GM19099 (cell line): ENCODE measurements at regions not wholly inside any gene's neighbourhood (a gene's known extent, or its start where the extent isn't known, plus 50 kb on each side); places are given as distances from the start of the nearest gene placed in this dataset.

Source experiments
- POLR2A ChIP-seq: IDR thresholded peaks from 3 replicates; pipeline ENCODE4 v1.6.1; 2011; ENCODE audit warnings: low read depth; ENCODE audit not compliant: insufficient read length; ENCODE audit errors: extremely low read depth

DNA sequence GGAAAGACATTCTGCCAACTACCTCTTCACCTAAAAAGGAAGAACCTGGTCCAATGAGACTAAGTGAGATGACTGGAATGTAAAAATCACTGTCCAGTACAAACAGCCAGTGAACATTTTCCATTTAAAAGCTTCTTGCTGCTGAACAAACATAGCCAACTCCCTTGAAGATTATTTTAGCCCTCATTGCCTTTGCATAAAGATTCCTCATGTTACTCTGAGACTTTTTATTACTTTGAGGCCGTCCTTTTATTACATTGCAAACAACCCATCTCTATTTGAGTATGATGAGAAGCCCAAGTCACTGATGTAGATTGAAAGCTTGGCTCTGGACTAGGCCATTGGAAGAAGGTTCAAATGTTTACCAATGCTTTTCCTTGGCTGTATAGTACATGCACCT lies 649.8 kb downstream of the CETN3 start:
- TF ChIP-seq POLR2A = no peak

DNA sequence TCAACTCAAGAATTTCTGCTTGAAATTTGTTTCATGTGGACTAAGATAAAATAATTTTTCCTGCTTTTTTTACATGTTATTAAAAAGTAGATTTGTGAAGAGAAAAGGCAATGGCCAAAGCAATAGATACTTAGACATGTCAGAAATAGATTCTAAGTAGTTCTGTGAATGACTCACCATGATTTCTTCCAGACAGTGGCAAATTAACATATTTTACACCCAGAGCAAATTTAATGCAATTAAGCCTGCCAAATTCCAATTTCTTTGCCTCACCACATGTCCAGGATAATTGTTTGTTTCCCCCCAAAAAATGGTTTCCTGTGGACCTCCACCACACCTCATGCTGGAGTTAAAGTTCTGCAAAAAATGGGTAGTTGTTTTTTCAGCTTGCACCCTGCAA lies 651.4 kb downstream of the CETN3 start:
- TF ChIP-seq POLR2A = no peak

DNA sequence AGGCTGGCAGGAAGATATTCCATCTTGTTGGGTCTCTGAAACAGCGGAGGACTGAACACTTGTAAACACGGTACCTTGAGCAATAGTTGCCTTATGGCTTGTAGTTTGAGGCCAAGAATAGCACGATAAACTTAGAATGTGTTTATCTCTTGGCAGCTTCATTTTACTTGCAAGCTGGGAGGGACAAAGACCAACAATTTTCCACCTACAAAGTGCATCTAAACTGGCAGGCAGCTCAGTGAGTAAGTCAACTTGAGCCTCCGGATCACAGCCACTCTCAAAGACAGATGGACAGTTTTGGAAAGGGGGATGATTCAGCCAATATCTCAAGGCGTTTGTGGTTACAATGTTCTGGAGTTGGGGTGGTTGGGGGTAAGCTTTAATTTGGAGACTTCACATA lies 652.6 kb downstream of the CETN3 start:
- no peak for TF ChIP-seq POLR2A

DNA sequence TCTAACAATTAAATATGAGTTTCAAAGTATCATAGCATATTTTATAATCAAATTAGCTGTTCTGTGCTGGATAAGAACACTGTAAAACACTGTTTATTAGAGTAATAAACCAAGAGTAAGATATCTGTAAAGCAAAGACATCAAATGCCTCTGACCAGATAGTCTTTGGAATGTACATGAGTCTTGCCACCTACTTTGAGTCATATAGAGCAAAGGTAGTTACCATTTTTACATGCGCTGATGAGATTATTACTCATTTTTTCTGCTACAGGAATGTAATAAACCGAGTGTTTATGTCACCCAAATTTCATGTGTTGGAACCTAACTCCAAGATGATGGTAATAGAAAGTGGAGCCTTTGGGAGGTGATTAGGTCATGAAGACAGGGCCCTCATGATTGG lies 654.5 kb downstream of the CETN3 start:
- no peak for TF ChIP-seq POLR2A

DNA sequence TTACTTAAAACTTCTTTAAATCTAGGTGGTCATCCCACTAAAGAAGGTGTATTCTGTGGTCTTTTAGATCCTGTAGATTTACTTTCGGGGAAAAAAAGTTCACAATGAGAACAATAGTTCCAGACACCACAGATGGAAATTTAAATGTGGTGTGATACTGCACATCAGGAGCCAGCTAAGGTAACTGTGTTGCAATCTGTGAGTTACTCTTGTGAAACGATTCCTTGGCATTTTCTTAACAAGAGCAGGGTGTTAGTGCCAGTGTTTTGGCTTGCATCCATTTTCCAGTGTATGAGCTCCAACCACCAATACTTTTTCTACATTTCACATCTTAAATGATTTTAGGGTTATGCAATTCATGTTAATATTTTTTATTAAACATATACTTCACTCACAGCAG lies 674.5 kb downstream of the CETN3 start:
- no peak for TF ChIP-seq POLR2A

DNA sequence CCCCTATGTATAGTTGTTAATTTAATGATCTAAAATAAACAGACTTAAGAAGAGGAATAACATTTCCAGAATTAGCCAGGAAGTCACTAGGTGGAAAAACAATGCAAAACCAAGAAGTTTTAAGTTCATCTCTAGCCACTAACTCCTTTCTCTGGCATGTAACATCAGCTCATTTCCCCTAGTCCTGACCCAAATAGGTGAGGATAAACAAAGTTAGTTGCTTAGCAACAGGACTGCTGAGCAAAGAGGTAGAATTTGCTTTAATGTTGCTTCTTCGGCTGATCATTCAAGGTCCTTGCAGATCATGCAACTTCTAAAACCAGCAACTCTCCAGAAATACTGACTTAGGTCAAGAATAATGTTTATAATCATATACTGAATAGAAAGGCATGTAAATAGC lies 675.8 kb downstream of the CETN3 start:
- no peak for TF ChIP-seq POLR2A

DNA sequence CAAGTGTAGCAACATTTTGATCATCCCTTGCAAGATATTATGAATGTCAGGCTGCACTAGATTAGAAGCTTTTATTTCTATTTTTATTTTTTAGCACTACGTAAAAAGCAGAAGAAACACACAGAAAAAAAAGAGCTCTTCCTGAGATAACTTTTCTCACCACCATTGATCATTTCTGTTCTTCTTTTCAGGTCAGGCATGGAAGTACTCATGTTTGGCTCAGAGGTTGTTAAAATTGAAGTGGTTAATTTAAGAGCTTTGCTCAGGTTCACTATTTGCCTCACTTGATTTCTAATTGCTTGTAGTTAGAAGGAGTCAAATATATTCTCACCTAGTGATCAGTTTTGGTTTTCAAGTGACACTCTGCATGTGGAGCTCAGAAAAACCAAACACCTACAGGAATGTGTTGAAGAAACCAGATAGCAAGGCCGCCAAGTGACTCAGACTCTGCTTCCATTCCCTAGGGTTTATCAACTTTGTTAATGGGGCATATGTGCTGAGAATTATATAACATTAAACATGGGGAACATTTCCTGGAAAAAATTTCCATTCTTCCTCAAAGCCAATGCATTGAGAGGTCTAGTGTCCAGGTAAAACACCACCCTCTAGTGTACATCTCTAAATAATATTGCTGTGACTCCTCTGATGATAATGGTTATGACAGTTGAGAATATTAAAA lies 679.8 kb downstream of the CETN3 start:
- no peak for TF ChIP-seq POLR2A

DNA sequence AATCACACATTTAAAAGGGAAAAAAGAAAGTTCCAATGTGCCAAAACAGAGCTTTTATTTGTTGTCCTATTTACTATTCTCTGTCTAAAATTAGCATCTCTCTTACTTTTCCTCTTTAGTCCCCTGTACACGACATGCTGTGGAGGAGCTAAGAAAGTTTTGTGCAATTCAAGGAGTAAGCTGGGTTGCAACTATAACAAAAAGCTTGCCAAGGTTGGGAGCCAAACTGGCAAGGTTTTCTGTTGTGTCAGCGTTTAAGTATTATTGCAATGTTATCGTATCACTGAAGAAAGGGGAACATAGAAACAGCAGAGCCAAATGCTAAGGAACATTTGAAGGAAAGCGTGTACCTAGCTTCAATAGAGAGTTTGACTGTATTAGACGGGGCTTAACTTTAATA lies 680.8 kb downstream of the CETN3 start:
- TF ChIP-seq POLR2A = no peak

DNA sequence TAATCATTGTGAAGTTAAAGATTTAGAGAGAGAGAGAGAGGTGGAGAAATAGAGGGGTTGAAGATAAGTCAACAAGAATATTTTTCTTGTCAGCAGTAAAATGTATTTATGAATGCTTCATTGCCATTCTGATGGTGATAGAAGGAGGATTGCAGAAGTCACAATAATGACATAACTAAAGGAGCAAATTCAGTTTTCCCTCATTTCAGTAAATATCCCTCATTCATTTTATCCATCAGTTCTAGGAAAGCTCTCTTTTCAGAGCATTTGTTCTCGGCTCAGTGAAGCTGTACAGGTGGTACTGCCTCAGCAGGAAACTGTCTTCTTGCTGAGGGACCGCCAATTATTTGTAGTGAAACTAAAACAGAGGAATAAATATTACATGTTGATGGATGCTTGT lies 681.4 kb downstream of the CETN3 start:
- no peak for TF ChIP-seq POLR2A

DNA sequence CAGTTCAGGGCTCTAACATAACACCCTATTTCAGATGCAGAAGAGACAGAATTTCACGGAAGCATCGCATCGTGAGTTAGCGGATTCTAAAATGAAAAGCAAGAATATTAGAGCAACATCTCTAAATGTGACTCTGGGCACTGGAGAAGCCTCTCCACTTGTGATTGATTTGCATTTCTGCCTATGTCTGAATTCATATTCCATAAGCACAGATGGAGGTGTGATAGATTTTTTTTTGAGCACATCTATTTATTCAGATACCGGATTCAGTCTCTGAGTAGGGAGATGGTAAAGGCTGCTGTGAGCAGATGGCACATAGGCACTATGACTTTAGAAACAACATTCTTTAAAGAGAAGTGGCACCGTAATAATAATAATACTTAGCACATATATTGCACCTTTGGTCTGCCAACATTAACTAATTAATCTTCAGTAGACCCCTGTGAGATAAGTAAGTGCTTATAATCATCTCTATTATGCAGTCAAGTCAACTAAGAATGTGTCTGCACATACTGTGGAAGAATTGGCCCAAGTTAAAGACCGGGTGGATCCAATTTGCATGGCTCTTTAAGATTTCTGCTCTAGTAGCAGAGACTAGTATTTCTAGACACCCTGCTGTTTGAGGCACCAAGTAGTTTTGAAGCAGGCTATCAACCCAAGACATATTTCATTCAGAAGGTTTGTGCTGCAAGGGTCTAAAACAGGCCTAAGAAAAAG lies 685.0 kb downstream of the CETN3 start:
- no peak for TF ChIP-seq POLR2A

DNA sequence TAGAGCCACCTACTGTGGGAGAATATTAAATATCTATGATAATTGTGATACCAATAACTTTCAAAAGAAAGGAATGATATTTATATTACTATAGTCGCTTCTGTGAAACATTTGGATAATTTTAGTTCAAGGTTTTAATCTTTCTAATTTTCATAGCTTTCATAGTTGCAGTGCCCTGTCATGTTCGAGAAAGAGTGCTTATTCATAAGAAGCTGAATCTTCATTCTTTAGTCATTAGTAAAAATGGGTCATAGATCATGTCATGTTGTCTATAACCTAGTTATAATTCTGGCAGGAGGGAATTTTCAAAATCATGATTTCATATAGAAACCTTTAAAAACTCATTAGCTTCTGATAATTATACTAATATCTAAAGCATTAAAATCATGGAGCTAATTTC lies 685.6 kb downstream of the CETN3 start:
- no peak for TF ChIP-seq POLR2A

DNA sequence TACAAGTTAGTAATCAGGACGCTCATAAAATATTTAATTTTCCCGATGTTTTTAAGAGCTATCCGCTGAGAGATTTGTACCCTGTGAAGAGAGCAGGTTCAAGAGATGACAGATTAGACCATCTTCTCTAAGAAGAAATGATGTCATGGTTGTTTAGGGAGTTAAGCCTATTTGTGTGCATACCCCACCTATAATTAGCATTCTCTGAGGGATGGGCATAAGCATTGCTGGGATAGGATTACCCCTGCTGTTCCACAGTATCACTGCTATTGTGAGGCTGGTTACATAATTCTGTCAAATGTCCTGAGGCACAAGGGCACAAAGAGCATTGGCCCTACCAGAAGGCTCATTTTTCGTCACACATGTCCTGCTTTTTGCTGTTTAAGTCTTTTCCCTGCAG lies 687.0 kb downstream of the CETN3 start:
- no peak for TF ChIP-seq POLR2A

DNA sequence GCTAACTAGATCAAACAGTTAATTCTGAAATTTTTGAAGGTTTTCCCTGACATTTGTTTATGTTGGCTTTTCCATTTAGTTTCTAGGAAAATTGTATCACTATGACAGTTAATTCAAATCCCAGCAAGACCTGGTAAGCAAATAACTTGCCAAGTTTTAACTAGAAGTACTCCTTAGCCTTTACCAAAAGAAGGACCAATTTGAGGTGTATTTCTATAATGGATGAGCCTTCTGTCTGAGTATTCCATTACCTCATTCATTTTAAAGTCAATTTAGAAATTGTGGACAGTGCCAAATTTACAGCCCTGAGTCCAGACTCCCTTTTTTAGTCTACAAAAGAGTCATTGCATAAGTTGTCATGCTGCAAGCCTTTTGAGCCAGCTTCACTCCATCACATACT lies 687.6 kb downstream of the CETN3 start:
- no peak for TF ChIP-seq POLR2A

DNA sequence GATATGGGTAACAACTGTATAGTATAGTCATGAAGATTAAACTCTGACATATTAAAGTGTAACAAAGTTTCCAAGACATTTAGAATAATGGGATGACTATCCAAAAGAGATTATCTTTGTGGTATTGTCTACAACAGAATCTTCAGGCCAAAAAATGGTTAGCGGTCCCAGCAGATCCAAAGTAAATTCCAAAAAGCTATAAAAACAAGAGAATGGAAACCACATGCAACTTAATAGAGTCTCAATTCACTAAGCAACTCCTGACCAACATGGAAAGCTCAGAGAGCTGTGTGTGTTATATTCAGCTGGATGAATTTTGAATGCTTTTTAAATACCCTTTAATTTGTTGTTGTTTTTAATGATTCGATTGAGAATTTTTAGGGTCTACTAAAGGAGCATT lies 688.2 kb downstream of the CETN3 start:
- TF ChIP-seq POLR2A = no peak

DNA sequence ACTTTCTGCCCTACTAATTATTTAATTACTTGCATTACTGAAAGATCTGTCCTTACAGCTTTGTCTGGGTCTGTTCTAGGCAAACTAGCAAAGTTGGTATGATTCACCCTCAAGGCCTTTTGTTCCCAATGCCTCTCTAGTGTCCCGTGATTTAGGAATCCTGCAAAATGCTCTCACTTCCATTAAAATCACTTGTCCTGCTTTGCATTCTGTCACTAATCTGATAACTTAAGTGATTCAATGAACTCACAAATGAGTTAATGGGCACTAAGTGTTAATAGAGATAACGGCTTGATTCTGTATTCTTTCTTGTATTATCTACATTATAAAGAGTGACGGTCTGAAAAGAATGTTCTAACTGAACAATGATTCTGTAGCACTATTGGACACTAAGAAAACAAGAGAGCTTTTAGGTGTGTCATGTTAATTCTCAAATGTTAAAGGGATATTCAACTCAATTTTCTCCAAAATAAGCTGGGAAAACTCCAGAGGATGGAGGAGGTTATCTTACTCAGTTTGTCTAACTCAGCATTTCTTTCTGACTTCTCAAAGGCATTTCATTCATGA lies 697.3 kb downstream of the CETN3 start:
- no peak for TF ChIP-seq POLR2A

DNA sequence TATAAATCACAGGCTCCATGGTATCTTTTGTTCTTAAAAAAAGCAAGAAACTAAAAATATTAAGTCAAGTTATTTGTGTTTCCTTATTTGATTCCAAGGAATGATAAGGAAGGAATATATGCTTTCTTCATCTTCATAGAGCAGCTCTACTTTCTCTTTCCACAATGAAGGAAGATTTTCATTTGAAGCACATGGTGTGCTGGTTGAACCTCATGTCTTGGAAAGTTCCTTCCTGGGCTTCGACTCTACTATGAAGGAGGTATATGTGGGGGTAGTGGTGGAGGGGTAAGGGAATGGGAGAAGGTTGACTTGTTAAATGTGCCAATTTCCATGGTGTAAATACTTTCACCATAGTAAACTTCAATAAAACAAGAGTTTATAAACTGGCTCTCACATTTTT lies 698.0 kb downstream of the CETN3 start:
- no peak for TF ChIP-seq POLR2A
